ENCODE measurements at regions not wholly inside any gene's neighbourhood (a gene's known extent, or its start where the extent isn't known, plus 50 kb on each side); places are given as distances from the start of the nearest gene placed in this dataset.

- DNase-seq: no peak
These were observed 417.5 kb upstream of the HS6ST1 start for GRCh38 chr2:128736046-128736688.

GRCh38 chr2:128736689-128737545 lies 418.2 kb upstream of the HS6ST1 start:
- peak; percentile 31 to 53 for DNase-seq

- no peak for DNase-seq
These were observed 418.8 kb upstream of the HS6ST1 start for GRCh38 chr2:128737546-128737826.

GRCh38 chr2:128738446-128739110 lies 419.9 kb upstream of the HS6ST1 start:
- no peak for DNase-seq

GRCh38 chr2:128742467-128742866 lies 423.8 kb upstream of the HS6ST1 start:
- no peak for DNase-seq

- no peak for DNase-seq
These were observed 427.3 kb upstream of the HS6ST1 start for GRCh38 chr2:128745946-128746345.

GRCh38 chr2:128746356-128746755 lies 427.7 kb upstream of the HS6ST1 start:
- DNase-seq: no peak

- no peak for DNase-seq
These were observed 429.7 kb upstream of the HS6ST1 start for GRCh38 chr2:128748336-128748735.

GRCh38 chr2:128748835-128749605 lies 430.4 kb upstream of the HS6ST1 start:
- DNase-seq: no peak

- DNase-seq: no peak
These were observed 431.9 kb upstream of the HS6ST1 start for GRCh38 chr2:128750328-128751165.

- DNase-seq: no peak
These were observed 433.1 kb upstream of the HS6ST1 start for GRCh38 chr2:128751746-128752145.

- no peak for DNase-seq
These were observed 434.1 kb upstream of the HS6ST1 start for GRCh38 chr2:128752691-128753263.

GRCh38 chr2:128753321-128753720 lies 434.7 kb upstream of the HS6ST1 start:
- DNase-seq: no peak

GRCh38 chr2:128753800-128754199 lies 435.1 kb upstream of the HS6ST1 start:
- no peak for DNase-seq

- DNase-seq: no peak
These were observed 435.6 kb upstream of the HS6ST1 start for GRCh38 chr2:128754246-128754724.

- no peak for DNase-seq
These were observed 437.2 kb upstream of the HS6ST1 start for GRCh38 chr2:128755695-128756364.

GRCh38 chr2:128756365-128756717 lies 437.7 kb upstream of the HS6ST1 start:
- no peak for DNase-seq

- DNase-seq: no peak
These were observed 447.1 kb upstream of the HS6ST1 start for GRCh38 chr2:128765811-128766210.

- DNase-seq: no peak
These were observed 449.4 kb upstream of the HS6ST1 start for GRCh38 chr2:128768041-128768440.

GRCh38 chr2:128769457-128770142 lies 450.9 kb upstream of the HS6ST1 start:
- DNase-seq: no peak

All from stimulated activated CD4-positive, alpha-beta T cell treated with anti-CD3 and anti-CD28 coated beads, Interleukin-4, amount 100 ng/mL, for 4 hours (primary cell).